CD14-positive monocyte (primary cell): ENCODE measurements at regions not wholly inside any gene's neighbourhood (a gene's known extent, or its start where the extent isn't known, plus 50 kb on each side); places are given as distances from the start of the nearest gene placed in this dataset.

ENCODE experiments used
- DNase-seq, 3 donors: peaks; one replicate each; pipeline ENCODE4 v3.0.0-alpha.2; 2011 to 2022
- H2AFZ ChIP-seq: 2 replicates; pipeline ENCODE4 v1.6.0; 2012; ENCODE audit warnings: mild to moderate bottlenecking, low read depth, low read length, inconsistent platforms; ENCODE audit not compliant: insufficient read depth, poor library complexity, severe bottlenecking
- H3K27ac ChIP-seq, 2 donors: 1 replicate in 1 of 2; 2 replicates in 1 of 2; pipeline ENCODE4 v1.5.1; 2012 to 2013; ENCODE audit warnings: low read length in 2 of 2, control low read depth in 1 of 2, inconsistent platforms in 1 of 2, low read depth in 1 of 2, mild to moderate bottlenecking in 1 of 2
- H3K27me3 ChIP-seq, 2 donors: one replicate each; pipeline versions ENCODE4 v1.6.0 to v1.6.1; 2011 to 2013; ENCODE audit warnings: low read length in 2 of 2; ENCODE audit not compliant: control insufficient read depth in 2 of 2, insufficient read depth in 2 of 2
- H3K36me3 ChIP-seq, 2 donors: replicated peaks in 1 of 2; 1 replicate in 1 of 2; 2 replicates in 1 of 2; pipeline versions ENCODE4 v1.5.1 to v1.6.1; 2012 to 2013; ENCODE audit warnings: low read length in 2 of 2, control low read depth in 1 of 2, inconsistent platforms in 1 of 2, mild to moderate bottlenecking in 1 of 2; ENCODE audit not compliant: insufficient read depth in 2 of 2, control insufficient read depth in 1 of 2
- H3K4me1 ChIP-seq, 2 donors: 1 replicate in 1 of 2; 2 replicates in 1 of 2; pipeline versions ENCODE4 v1.5.1 to v1.6.1; 2012 to 2013; ENCODE audit warnings: low read length in 2 of 2, control low read depth in 1 of 2, inconsistent platforms in 1 of 2, mild to moderate bottlenecking in 1 of 2, moderate library complexity in 1 of 2; ENCODE audit not compliant: insufficient read depth in 2 of 2, control insufficient read depth in 1 of 2
- H3K4me2 ChIP-seq: replicated peaks from 2 replicates; pipeline ENCODE3; 2012; ENCODE audit warnings: low read length, moderate library complexity, mild to moderate bottlenecking; ENCODE audit not compliant: poor library complexity, severe bottlenecking; ENCODE audit errors: extremely low read depth
- H3K4me3 ChIP-seq, 3 experiments: fragments of 200-600 bp in 1 of 3; sonication (generic) in 1 of 3; replicated peaks in 1 of 3; 1 replicate in 2 of 3; 2 replicates in 1 of 3; pipeline ENCODE4 v1.5.1; 2011 to 2013; ENCODE audit warnings: low read length in 3 of 3, mild to moderate bottlenecking in 3 of 3, control low read depth in 2 of 3, low read depth in 2 of 3, inconsistent platforms in 1 of 3, moderate library complexity in 1 of 3
- H3K79me2 ChIP-seq: 2 replicates; pipeline ENCODE4 v1.6.0; 2012; ENCODE audit warnings: mild to moderate bottlenecking, control low read depth, inconsistent platforms, low read length, moderate library complexity; ENCODE audit not compliant: insufficient read depth
- H3K9ac ChIP-seq: 2 replicates; pipeline ENCODE4 v1.6.0; 2017; ENCODE audit warnings: low read length, mild to moderate bottlenecking; ENCODE audit not compliant: insufficient read depth, poor library complexity, severe bottlenecking
- H3K9me3 ChIP-seq, 2 donors: replicated peaks in 1 of 2; 1 replicate in 1 of 2; 2 replicates in 1 of 2; pipeline versions ENCODE4 v1.5.1 to v1.6.1; 2012 to 2013; ENCODE audit warnings: low read length in 2 of 2, control low read depth in 1 of 2; ENCODE audit not compliant: control insufficient read depth in 1 of 2, insufficient read depth in 1 of 2
- H4K20me1 ChIP-seq: 2 replicates; pipeline ENCODE4 v1.6.0; 2012; ENCODE audit warnings: mild to moderate bottlenecking, low read length, control low read depth, moderate library complexity; ENCODE audit not compliant: insufficient read depth
- H3K27ac Mint-ChIP-seq, 7 donors: one replicate each; pipeline ENCODE4 v1.8.0; 2020; ENCODE audit warnings: mild to moderate bottlenecking in 7 of 7, mixed read lengths in 7 of 7, moderate library complexity in 6 of 7, inconsistent platforms in 2 of 7
- H3K27me3 Mint-ChIP-seq, 3 donors: one replicate each; pipeline ENCODE4 v1.8.0; 2021 to 2022; ENCODE audit warnings: low read depth in 3 of 3, mild to moderate bottlenecking in 3 of 3, mixed read lengths in 3 of 3, moderate library complexity in 3 of 3, inconsistent platforms in 1 of 3
- H3K36me3 Mint-ChIP-seq, 2 donors: one replicate each; pipeline ENCODE4 v1.8.0; 2020; ENCODE audit warnings: mixed read lengths in 2 of 2, inconsistent platforms in 1 of 2, mild to moderate bottlenecking in 1 of 2
- H3K4me1 Mint-ChIP-seq: one replicate; pipeline ENCODE4 v1.8.0; 2020; ENCODE audit warnings: mild to moderate bottlenecking, mixed read lengths
- H3K4me3 Mint-ChIP-seq, 2 donors: one replicate each; pipeline ENCODE4 v1.8.0; 2020; ENCODE audit warnings: mild to moderate bottlenecking in 2 of 2, mixed read lengths in 2 of 2, moderate library complexity in 1 of 2
- H3K9me3 Mint-ChIP-seq, 7 donors: one replicate each; pipeline ENCODE4 v1.8.0; 2020 to 2022; ENCODE audit warnings: mixed read lengths in 7 of 7, mild to moderate bottlenecking in 6 of 7, moderate library complexity in 6 of 7, inconsistent platforms in 2 of 7
- WGBS: methylation state at CpG from one replicate; pipeline ENCODE4 v1.1.5; 2013; ENCODE audit warnings: missing lambda C conversion rate; ENCODE audit not compliant: insufficient coverage; 5-methylcytosine and 5-hydroxymethylcytosine counted together
- intact Hi-C, 2 donors: fragments of 100-400 bp; cut with micrococcal nuclease; formaldehyde crosslinking; loops; one replicate each; pipeline versions ENCODE4 v1.15.0 to v1.15.1; 2023
- TF ChIP-seq, protein P1 (sequence below): fragments of 200-600 bp; IDR thresholded peaks from one replicate; pipeline ENCODE4 v1.8.0; 2022; ENCODE audit warnings: antibody characterized with exemption, mild to moderate bottlenecking

DNA sequence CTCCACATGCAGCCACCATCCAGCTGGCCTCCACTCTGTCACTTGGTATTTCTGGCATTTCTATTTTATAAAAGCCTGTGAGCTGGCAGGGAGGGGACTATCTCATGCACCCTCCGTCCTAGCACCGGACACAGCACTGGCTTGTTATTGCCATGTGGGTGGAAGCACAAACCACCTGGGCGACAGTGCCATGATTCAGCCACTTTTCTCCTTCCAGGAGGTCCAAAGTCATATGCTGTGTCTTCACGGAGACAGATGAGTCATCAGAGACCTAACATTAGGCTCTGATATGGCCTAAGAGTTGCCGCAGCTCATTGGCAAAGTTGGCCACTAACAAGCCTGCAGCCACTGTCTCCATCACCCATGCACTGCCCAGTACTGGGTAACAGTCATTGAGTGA, 1123.0 kb downstream of the VRK1 start:
- no peak overlapping the region for H3K4me3 Mint-ChIP-seq
- Histone ChIP-seq H3K4me2 (no peak overlapping the region), H3K4me1 (no peaks in the 10 kb centered on the region), H3K27ac (no peak overlapping the region), H3K36me3 (no peaks in the 10 kb centered on the region), H3K4me3 (no peak overlapping the region), H3K79me2 (no peaks in the 10 kb centered on the region), H3K27me3 (no peaks in the 10 kb centered on the region), H2AFZ (no peak overlapping the region), H4K20me1 (no peaks in the 10 kb centered on the region), H3K9me3 (peaks cover 0 to 3% of the 10 kb centered on the region in 2 donors), H3K9ac (no peak overlapping the region)
- no peaks in the 10 kb centered on the region for H3K36me3 Mint-ChIP-seq
- H3K27me3 Mint-ChIP-seq, result peaks cover 1 to 4% (median 2%) of the 10 kb centered on the region in 3 donors
- no peak overlapping the region for H3K27ac Mint-ChIP-seq
- TF ChIP-seq, protein P1, sequence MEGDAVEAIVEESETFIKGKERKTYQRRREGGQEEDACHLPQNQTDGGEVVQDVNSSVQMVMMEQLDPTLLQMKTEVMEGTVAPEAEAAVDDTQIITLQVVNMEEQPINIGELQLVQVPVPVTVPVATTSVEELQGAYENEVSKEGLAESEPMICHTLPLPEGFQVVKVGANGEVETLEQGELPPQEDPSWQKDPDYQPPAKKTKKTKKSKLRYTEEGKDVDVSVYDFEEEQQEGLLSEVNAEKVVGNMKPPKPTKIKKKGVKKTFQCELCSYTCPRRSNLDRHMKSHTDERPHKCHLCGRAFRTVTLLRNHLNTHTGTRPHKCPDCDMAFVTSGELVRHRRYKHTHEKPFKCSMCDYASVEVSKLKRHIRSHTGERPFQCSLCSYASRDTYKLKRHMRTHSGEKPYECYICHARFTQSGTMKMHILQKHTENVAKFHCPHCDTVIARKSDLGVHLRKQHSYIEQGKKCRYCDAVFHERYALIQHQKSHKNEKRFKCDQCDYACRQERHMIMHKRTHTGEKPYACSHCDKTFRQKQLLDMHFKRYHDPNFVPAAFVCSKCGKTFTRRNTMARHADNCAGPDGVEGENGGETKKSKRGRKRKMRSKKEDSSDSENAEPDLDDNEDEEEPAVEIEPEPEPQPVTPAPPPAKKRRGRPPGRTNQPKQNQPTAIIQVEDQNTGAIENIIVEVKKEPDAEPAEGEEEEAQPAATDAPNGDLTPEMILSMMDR, result no peak
- no peaks in the 10 kb centered on the region for H3K4me1 Mint-ChIP-seq
- no peak for DNase-seq
- WGBS, result 92% methylated on average over 5 of the region's 5 CpGs
- peaks cover 0 to 8% (median 3%) of the 10 kb centered on the region in 7 donors for H3K9me3 Mint-ChIP-seq
- intact Hi-C loops, result no loop called here

DNA sequence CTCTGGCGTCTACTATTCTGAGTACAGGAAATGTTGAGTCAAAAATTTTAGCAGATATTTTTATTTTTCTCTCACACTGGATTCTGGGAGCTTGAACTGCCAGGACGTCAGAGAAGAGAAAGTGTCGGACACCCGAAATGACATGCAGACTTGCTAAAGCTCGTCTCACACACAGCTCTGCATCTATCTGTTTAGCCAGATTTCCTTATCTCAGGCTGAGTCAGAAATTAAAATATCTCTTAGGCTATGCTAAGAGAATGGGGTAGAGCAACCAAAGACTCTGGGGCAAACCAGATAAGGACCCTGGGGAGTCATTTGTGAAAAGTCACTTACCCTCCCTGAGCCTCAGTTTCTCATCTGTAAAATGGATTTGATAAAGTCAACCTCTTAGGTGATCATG, 1124.1 kb downstream of the VRK1 start:
- TF ChIP-seq, protein P1, result no peak
- Mint-ChIP-seq H3K4me3 (no peak overlapping the region), H3K9me3 (peaks cover 0 to 13% (median 4%) of the 10 kb centered on the region in 7 donors), H3K27ac (no peak overlapping the region), H3K36me3 (no peaks in the 10 kb centered on the region), H3K4me1 (no peaks in the 10 kb centered on the region), H3K27me3 (peaks cover 0 to 4% (median under 1%) of the 10 kb centered on the region in 3 donors)
- Histone ChIP-seq H2AFZ (no peak overlapping the region), H4K20me1 (no peaks in the 10 kb centered on the region), H3K79me2 (no peaks in the 10 kb centered on the region), H3K4me2 (no peak overlapping the region), H3K9me3 (peaks cover 0 to 3% of the 10 kb centered on the region in 2 donors), H3K36me3 (no peaks in the 10 kb centered on the region), H3K4me3 (no peak overlapping the region), H3K27ac (no peak overlapping the region), H3K9ac (no peak overlapping the region), H3K4me1 (no peaks in the 10 kb centered on the region), H3K27me3 (no peaks in the 10 kb centered on the region)
- DNase-seq, result no peak
- intact Hi-C loops, result no loop called here
- WGBS, result 40% methylated on average over 1 of the region's 5 CpGs
